Neural cell (in vitro differentiated cells): ENCODE measurements at regions not wholly inside any gene's neighbourhood (a gene's known extent, or its start where the extent isn't known, plus 50 kb on each side); places are given as distances from the start of the nearest gene placed in this dataset.

Source experiments
- H2AFZ ChIP-seq: fragments of 200-600, 300-800 bp; sonication (generic), shearing (Covaris generic); 2 replicates; pipeline ENCODE4 v1.6.0; 2014; ENCODE audit warnings: low read depth, mild to moderate bottlenecking, antibody characterized with exemption, low read length, moderate library complexity
- H3F3A ChIP-seq: fragments of 200-600 bp; shearing (Covaris generic); 2 replicates; pipeline ENCODE4 v1.6.1; 2016; ENCODE audit warnings: mild to moderate bottlenecking, moderate library complexity, mixed read lengths, antibody characterized with exemption, low read length; ENCODE audit not compliant: insufficient read depth, poor library complexity, severe bottlenecking
- H3K27ac ChIP-seq: fragments of 200-600, 300-800 bp; sonication (generic), shearing (Covaris generic); 2 replicates; pipeline ENCODE4 v1.5.1; 2014; ENCODE audit warnings: mild to moderate bottlenecking, low read length, moderate library complexity
- H3K27me3 ChIP-seq: fragments of 300-800, 200-600 bp; sonication (generic), shearing (Covaris generic); 2 replicates; pipeline ENCODE4 v1.6.0; 2014; ENCODE audit warnings: mild to moderate bottlenecking, low read depth, low read length, moderate library complexity; ENCODE audit not compliant: insufficient read depth
- H3K36me3 ChIP-seq: fragments of 300-800, 200-600 bp; sonication (generic), shearing (Covaris generic); 2 replicates; pipeline ENCODE4 v1.5.1; 2014; ENCODE audit warnings: mild to moderate bottlenecking, antibody characterized with exemption, low read length, moderate library complexity; ENCODE audit not compliant: insufficient read depth
- H3K4me2 ChIP-seq: fragments of 300-800, 200-600 bp; sonication (generic), shearing (Covaris generic); 2 replicates; pipeline ENCODE4 v1.6.0; 2014; ENCODE audit warnings: mild to moderate bottlenecking, low read length
- H3K4me3 ChIP-seq: fragments of 300-800, 200-600 bp; sonication (generic), shearing (Covaris generic); 2 replicates; pipeline ENCODE4 v1.5.1; 2014; ENCODE audit warnings: mild to moderate bottlenecking, low read length, moderate library complexity
- H3K79me2 ChIP-seq: fragments of 200-600 bp; shearing (Covaris generic); replicated peaks from 2 replicates; pipeline ENCODE4 v1.6.0; 2014; ENCODE audit warnings: mild to moderate bottlenecking, low read length, moderate library complexity; ENCODE audit not compliant: insufficient read depth
- H3K9ac ChIP-seq: fragments of 300-800, 200-600 bp; sonication (generic), shearing (Covaris generic); 2 replicates; pipeline ENCODE4 v1.6.1; 2016; ENCODE audit warnings: mild to moderate bottlenecking, low read length, mixed read lengths
- H3K9me2 ChIP-seq: fragments of 200-600 bp; shearing (Covaris generic); 2 replicates; pipeline ENCODE4 v1.6.1; 2016; ENCODE audit warnings: mild to moderate bottlenecking, low read length, mixed read lengths; ENCODE audit not compliant: insufficient read depth
- H3K9me3 ChIP-seq: fragments of 200-600, 300-800 bp; sonication (generic), shearing (Covaris generic); 2 replicates; pipeline ENCODE4 v1.6.1; 2016; ENCODE audit warnings: mild to moderate bottlenecking, mixed run types, low read length, moderate library complexity, mixed read lengths
- H4K20me1 ChIP-seq: fragments of 200-600 bp; shearing (Covaris generic); 2 replicates; pipeline ENCODE4 v1.6.1; 2016; ENCODE audit warnings: mild to moderate bottlenecking, mixed run types; ENCODE audit not compliant: insufficient read depth
- EP300 ChIP-seq: fragments of 450-650 bp; conservative IDR thresholded peaks from 2 replicates; pipeline ENCODE4 v1.6.1; 2014; ENCODE audit warnings: antibody characterized with exemption, mild to moderate bottlenecking, moderate library complexity; ENCODE audit not compliant: poor library complexity, severe bottlenecking
- EZH2 ChIP-seq: fragments of 200-600, 300-800 bp; shearing (Covaris generic), sonication (generic); IDR thresholded peaks from 2 replicates; pipeline ENCODE4 v1.6.1; 2014; ENCODE audit warnings: antibody characterized with exemption, low read length, borderline replicate concordance, mild to moderate bottlenecking; ENCODE audit not compliant: insufficient read depth, poor library complexity, severe bottlenecking
- MXI1 ChIP-seq: fragments of 450-650 bp; conservative IDR thresholded peaks from 2 replicates; pipeline ENCODE4 v1.6.1; 2014; ENCODE audit warnings: antibody characterized with exemption, mild to moderate bottlenecking; ENCODE audit not compliant: poor library complexity, severe bottlenecking
- POLR2AphosphoS5 ChIP-seq: IDR thresholded peaks from 2 replicates; pipeline ENCODE4 v1.6.1; 2012
- RAD21 ChIP-seq: fragments of 450-650 bp; conservative IDR thresholded peaks from 2 replicates; pipeline ENCODE4 v1.6.1; 2014; ENCODE audit warnings: antibody characterized with exemption, mild to moderate bottlenecking, moderate library complexity
- SMC3 ChIP-seq: fragments of 450-650 bp; conservative IDR thresholded peaks from 2 replicates; pipeline ENCODE4 v1.6.1; 2014; ENCODE audit warnings: antibody characterized with exemption, mild to moderate bottlenecking, moderate library complexity; ENCODE audit not compliant: poor library complexity
- TAF1 ChIP-seq: IDR thresholded peaks from 2 replicates; pipeline ENCODE4 v1.6.1; 2012; ENCODE audit warnings: low read depth
- TF ChIP-seq, protein P1 (sequence below): fragments of 450-650 bp; IDR thresholded peaks from 2 replicates; pipeline ENCODE4 v1.5.1; 2014; ENCODE audit warnings: antibody characterized with exemption, mild to moderate bottlenecking, moderate library complexity; ENCODE audit not compliant: poor library complexity, severe bottlenecking
- TF ChIP-seq, protein P2 (sequence below): IDR thresholded peaks from 2 replicates; pipeline ENCODE4 v1.6.1; 2012; ENCODE audit warnings: borderline replicate concordance

DNA sequence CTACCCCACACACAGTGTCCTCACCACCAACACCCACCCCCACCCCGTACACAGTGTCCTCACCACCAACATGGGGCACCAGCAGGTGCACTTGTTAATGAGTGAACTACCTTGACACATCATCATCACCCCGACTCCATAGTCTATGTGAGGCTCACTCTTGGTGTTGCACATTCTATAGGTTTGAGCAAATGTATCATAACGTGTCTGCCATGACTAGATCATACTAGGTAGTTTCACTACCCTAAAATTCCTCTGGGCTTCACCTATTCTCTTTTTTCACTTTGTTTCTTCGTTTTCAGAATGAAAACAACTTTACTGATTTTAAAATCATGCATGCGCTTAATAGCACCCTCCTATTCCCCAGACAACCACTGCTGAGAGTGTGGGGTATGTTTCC lies 102.6 kb upstream of the SLC6A6 start:
- Histone ChIP-seq H3K4me2 (no peak overlapping the region), H3K4me3 (no peak overlapping the region), H3K9ac (no peak overlapping the region), H3K36me3 (no peaks in the 10 kb centered on the region), H3F3A (no peaks in the 10 kb centered on the region), H3K9me3 (no peaks in the 10 kb centered on the region), H2AFZ (no peak overlapping the region), H3K27me3 (no peaks in the 10 kb centered on the region), H3K27ac (no peak overlapping the region), H4K20me1 (no peaks in the 10 kb centered on the region), H3K9me2 (no peaks in the 10 kb centered on the region), H3K79me2 (no peaks in the 10 kb centered on the region)
- TF ChIP-seq MXI1 (no peak), TAF1 (no peak), EP300 (no peak), SMC3 (no peak), EZH2 (no peak), RAD21 (no peak), POLR2AphosphoS5 (no peak)
- TF ChIP-seq, protein P1, sequence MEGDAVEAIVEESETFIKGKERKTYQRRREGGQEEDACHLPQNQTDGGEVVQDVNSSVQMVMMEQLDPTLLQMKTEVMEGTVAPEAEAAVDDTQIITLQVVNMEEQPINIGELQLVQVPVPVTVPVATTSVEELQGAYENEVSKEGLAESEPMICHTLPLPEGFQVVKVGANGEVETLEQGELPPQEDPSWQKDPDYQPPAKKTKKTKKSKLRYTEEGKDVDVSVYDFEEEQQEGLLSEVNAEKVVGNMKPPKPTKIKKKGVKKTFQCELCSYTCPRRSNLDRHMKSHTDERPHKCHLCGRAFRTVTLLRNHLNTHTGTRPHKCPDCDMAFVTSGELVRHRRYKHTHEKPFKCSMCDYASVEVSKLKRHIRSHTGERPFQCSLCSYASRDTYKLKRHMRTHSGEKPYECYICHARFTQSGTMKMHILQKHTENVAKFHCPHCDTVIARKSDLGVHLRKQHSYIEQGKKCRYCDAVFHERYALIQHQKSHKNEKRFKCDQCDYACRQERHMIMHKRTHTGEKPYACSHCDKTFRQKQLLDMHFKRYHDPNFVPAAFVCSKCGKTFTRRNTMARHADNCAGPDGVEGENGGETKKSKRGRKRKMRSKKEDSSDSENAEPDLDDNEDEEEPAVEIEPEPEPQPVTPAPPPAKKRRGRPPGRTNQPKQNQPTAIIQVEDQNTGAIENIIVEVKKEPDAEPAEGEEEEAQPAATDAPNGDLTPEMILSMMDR: no peak
- TF ChIP-seq, protein P2, sequence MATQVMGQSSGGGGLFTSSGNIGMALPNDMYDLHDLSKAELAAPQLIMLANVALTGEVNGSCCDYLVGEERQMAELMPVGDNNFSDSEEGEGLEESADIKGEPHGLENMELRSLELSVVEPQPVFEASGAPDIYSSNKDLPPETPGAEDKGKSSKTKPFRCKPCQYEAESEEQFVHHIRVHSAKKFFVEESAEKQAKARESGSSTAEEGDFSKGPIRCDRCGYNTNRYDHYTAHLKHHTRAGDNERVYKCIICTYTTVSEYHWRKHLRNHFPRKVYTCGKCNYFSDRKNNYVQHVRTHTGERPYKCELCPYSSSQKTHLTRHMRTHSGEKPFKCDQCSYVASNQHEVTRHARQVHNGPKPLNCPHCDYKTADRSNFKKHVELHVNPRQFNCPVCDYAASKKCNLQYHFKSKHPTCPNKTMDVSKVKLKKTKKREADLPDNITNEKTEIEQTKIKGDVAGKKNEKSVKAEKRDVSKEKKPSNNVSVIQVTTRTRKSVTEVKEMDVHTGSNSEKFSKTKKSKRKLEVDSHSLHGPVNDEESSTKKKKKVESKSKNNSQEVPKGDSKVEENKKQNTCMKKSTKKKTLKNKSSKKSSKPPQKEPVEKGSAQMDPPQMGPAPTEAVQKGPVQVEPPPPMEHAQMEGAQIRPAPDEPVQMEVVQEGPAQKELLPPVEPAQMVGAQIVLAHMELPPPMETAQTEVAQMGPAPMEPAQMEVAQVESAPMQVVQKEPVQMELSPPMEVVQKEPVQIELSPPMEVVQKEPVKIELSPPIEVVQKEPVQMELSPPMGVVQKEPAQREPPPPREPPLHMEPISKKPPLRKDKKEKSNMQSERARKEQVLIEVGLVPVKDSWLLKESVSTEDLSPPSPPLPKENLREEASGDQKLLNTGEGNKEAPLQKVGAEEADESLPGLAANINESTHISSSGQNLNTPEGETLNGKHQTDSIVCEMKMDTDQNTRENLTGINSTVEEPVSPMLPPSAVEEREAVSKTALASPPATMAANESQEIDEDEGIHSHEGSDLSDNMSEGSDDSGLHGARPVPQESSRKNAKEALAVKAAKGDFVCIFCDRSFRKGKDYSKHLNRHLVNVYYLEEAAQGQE: no peak

DNA sequence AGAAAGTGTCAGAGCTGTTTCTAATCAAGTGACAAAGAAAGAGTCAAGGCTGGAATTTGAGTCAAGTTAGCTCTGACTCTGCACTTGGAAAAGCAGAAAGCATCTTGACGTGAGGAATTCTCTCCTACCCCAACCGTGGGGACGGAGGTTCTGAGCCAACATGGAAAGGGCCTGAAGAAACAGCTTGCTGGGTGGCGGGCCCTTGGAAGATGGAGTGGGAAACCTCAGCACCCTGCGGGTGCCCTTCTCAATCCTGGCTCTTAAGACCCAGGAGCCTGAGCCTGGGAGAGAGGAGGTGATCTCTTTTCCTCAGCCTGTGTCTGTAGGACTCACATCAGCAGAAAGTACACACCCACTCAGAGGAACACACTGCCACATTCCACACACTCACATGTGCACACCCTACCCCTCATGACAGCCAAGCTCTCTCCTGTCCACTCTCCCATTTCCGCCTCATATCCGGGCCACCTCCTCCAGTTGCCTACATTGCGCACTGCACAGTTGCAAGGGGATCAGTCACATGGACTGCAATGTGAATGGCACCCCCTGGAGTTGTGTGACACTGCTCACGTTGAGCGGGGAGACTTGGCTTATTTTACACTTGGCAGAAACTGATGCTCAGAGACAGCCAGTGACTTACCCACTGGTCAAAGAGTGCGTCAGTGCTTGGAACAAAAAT lies 101.5 kb upstream of the SLC6A6 start:
- Histone ChIP-seq H3K36me3 (no peaks in the 10 kb centered on the region), H3K4me3 (no peak overlapping the region), H3K79me2 (no peaks in the 10 kb centered on the region), H3K4me2 (no peak overlapping the region), H3K27ac (no peak overlapping the region), H3K9me2 (no peaks in the 10 kb centered on the region), H3K9me3 (no peaks in the 10 kb centered on the region), H2AFZ (no peak overlapping the region), H4K20me1 (no peaks in the 10 kb centered on the region), H3K27me3 (no peaks in the 10 kb centered on the region), H3K9ac (no peak overlapping the region), H3F3A (no peaks in the 10 kb centered on the region)
- TF ChIP-seq, protein P1: no peak
- TF ChIP-seq, protein P2: no peak
- TF ChIP-seq TAF1 (no peak), POLR2AphosphoS5 (no peak), EP300 (no peak), MXI1 (no peak), RAD21 (no peak), EZH2 (no peak), SMC3 (no peak)
